ENCODE measurements at regions not wholly inside any gene's neighbourhood (a gene's known extent, or its start where the extent isn't known, plus 50 kb on each side); places are given as distances from the start of the nearest gene placed in this dataset.

DNA sequence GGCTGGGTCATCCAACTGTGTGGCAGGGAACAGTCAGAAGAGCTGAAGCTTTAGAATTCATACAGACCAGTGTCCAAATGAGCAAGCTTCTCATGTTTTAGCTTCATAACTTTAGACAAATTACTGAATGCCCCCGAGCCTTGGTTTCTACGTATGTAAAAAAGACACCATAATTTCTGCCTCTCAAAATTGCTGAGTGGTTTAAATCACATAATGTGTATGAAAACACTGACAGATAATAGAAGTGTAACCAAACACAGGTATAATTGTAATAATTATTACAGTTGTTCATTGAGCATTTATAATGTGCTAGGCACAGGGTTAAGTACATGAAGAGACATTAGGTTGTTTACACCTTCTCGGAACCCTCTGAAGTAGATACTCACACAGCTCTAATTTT, 207.2 kb downstream of the IGSF11 start:
- no peak for DNase-seq
- Histone ChIP-seq H3K4me3 (no peak overlapping the region), H3K27me3 (no peaks in the 10 kb centered on the region), H3K36me3 (no peaks in the 10 kb centered on the region), H3K4me1 (no peaks in the 10 kb centered on the region), H3K27ac (no peak overlapping the region), H3K9me3 (no peaks in the 10 kb centered on the region)
- no peak for TF ChIP-seq POLR2A (IDR thresholded peaks at IDR 0.05)
- TF ChIP-seq, protein P1, sequence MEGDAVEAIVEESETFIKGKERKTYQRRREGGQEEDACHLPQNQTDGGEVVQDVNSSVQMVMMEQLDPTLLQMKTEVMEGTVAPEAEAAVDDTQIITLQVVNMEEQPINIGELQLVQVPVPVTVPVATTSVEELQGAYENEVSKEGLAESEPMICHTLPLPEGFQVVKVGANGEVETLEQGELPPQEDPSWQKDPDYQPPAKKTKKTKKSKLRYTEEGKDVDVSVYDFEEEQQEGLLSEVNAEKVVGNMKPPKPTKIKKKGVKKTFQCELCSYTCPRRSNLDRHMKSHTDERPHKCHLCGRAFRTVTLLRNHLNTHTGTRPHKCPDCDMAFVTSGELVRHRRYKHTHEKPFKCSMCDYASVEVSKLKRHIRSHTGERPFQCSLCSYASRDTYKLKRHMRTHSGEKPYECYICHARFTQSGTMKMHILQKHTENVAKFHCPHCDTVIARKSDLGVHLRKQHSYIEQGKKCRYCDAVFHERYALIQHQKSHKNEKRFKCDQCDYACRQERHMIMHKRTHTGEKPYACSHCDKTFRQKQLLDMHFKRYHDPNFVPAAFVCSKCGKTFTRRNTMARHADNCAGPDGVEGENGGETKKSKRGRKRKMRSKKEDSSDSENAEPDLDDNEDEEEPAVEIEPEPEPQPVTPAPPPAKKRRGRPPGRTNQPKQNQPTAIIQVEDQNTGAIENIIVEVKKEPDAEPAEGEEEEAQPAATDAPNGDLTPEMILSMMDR (IDR thresholded peaks at IDR 0.05): no peak

DNA sequence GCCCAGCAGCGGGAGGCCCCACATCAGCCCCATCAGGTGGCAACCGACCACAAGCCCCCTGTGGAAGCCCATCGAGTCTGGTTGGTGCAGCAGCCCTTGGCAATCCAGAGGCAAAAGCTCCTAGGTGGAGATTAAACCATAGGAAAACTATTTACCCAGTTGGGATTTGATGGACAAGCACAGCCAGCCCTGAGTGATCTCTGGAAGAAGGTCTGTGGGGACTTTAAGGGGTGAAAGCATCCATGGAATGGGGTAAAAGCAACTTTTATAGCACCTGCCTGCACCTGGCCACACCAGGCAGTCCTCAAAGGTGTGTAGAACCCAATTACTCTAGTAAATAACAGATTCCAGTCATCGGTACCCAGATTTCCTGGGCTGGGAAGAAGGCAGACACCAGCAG, 206.3 kb downstream of the IGSF11 start:
- TF ChIP-seq, protein P1 (IDR thresholded peaks at IDR 0.05): no peak
- no peak for TF ChIP-seq POLR2A (IDR thresholded peaks at IDR 0.05)
- H3K36me3 ChIP-seq: no peaks in the 10 kb centered on the region
- no peak for DNase-seq
- no peaks in the 10 kb centered on the region for H3K27me3 ChIP-seq
- no peaks in the 10 kb centered on the region for H3K4me1 ChIP-seq
- H3K27ac ChIP-seq: no peak overlapping the region
- H3K9me3 ChIP-seq: no peaks in the 10 kb centered on the region
- no peak overlapping the region for H3K4me3 ChIP-seq

DNA sequence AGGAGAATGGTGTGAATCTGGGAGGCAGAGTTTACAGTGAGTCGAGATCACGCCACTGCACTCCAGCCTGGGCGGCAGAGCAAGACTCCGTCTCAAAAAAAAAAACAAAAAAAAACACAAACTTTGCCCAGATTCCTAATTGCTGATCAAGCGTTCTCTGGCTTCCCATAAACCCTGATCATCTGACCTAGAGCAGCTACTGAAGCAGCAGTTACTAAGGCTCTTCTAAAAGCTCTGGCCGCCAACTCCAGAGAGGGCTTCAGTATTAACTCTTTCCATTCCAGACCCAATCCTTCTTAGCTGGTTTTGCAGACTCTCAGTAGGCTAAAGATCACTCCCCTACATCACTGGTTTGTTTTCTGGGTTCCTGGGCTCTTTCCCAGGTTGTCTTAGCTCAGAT, 201.6 kb downstream of the IGSF11 start:
- no peaks in the 10 kb centered on the region for H3K9me3 ChIP-seq
- H3K4me1 ChIP-seq: no peaks in the 10 kb centered on the region
- H3K4me3 ChIP-seq: no peak overlapping the region
- TF ChIP-seq POLR2A (IDR thresholded peaks at IDR 0.05): no peak
- TF ChIP-seq, protein P1 (IDR thresholded peaks at IDR 0.05): no peak
- no peak overlapping the region for H3K27ac ChIP-seq
- no peaks in the 10 kb centered on the region for H3K36me3 ChIP-seq
- DNase-seq: no peak
- no peaks in the 10 kb centered on the region for H3K27me3 ChIP-seq

DNA sequence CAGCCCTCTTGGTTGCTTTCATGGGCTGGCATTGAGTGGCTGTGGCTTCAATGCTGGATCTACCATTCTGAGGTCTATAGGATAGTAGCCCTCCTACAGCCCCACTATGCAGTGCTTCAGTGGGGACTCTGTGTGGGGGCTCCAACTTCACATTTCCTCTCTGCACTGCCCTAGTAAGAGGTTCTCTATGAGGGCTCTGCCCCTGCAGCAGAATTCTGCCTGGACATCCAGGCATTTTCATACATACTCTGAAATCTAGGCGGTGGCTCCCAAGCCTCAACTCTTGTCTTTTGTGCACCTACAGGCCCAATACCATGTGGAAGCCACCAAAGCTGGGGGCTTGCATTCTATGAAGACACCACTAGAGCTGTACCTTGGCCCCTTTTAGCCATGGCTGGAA, 195.8 kb downstream of the IGSF11 start:
- no peaks in the 10 kb centered on the region for H3K36me3 ChIP-seq
- H3K4me3 ChIP-seq: no peak overlapping the region
- no peak overlapping the region for H3K27ac ChIP-seq
- DNase-seq: no peak
- H3K27me3 ChIP-seq: no peaks in the 10 kb centered on the region
- TF ChIP-seq, protein P1 (IDR thresholded peaks at IDR 0.05): no peak
- TF ChIP-seq POLR2A (IDR thresholded peaks at IDR 0.05): no peak
- H3K4me1 ChIP-seq: no peaks in the 10 kb centered on the region
- H3K9me3 ChIP-seq: peaks cover 0 to 26% (median 5%) of the 10 kb centered on the region in 4 donors

DNA sequence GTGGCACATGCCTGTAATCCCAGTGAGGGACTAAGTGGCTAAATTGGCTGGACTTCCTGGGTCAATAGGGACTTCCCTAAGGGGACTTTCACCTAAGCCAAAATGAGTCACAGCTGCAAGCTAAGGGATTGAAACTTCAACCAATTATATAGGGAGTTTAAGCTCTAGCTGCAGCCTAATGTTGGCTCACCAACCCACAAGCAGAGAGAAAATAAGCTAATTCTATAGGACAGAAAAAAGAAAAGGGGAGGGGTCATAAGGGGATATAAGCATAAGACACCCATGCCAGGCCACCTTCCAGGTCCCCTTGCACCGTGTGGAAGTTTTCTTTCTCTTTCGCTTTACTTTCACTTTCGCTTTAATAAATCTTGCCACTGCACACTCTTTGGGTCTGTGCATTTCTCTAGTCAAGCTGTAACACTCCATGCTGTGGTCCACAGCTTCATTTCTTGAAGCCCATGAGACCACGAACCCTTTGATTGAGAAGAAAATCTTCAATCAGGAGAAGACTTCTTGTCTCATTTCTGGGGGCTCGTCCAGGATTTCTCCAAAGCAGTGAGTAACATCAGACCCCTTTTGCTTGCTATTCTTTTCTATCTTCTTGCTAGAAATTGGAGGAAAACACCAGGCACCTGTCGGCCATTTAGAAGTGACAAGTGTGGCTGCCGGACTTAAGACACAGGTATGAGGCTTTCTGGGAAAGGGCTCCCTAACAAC, 192.3 kb downstream of the IGSF11 start:
- TF ChIP-seq, protein P1 (IDR thresholded peaks at IDR 0.05): no peak
- no peak for TF ChIP-seq POLR2A (IDR thresholded peaks at IDR 0.05)
- no peak for DNase-seq
- Histone ChIP-seq H3K4me1 (no peaks in the 10 kb centered on the region), H3K36me3 (no peaks in the 10 kb centered on the region), H3K27ac (no peak overlapping the region), H3K4me3 (no peak overlapping the region), H3K27me3 (no peaks in the 10 kb centered on the region), H3K9me3 (peaks cover 0 to 27% (median 5%) of the 10 kb centered on the region in 4 donors)

Data from Peyer's patch (tissue), 4 donors.